K562 (cell line): ENCODE measurements at regions not wholly inside any gene's neighbourhood (a gene's known extent, or its start where the extent isn't known, plus 50 kb on each side); places are given as distances from the start of the nearest gene placed in this dataset.

ENCODE experiments used
- CBX2 ChIP-seq: fragments of 200-600 bp; sonication (generic); IDR thresholded peaks from one replicate; pipeline ENCODE4 v1.6.1; 2012; ENCODE audit warnings: mild to moderate bottlenecking, low read length, inconsistent platforms; ENCODE audit not compliant: insufficient read depth, poor library complexity, severe bottlenecking
- CHD4 ChIP-seq: fragments of 200-600 bp; sonication (generic); IDR thresholded peaks from 3 replicates; pipeline ENCODE4 v1.6.1; 2012; ENCODE audit warnings: low read depth, mild to moderate bottlenecking, mixed read lengths, low read length, inconsistent platforms; ENCODE audit not compliant: insufficient read depth, insufficient replicate concordance, poor library complexity, severe bottlenecking
- EZH2 ChIP-seq: IDR thresholded peaks from 2 replicates; pipeline ENCODE4 v1.6.1; 2012; ENCODE audit warnings: low read depth, mild to moderate bottlenecking, inconsistent platforms, low read length, borderline replicate concordance
- KAT2B ChIP-seq: IDR thresholded peaks from one replicate; pipeline ENCODE4 v1.6.1; 2012; ENCODE audit warnings: low read depth, mild to moderate bottlenecking, control low read depth, inconsistent platforms, low read length, moderate library complexity
- LARP7 ChIP-seq: fragments of 450-650 bp; IDR thresholded peaks from 2 replicates; pipeline ENCODE4 v1.6.1; 2016
- LEF1 ChIP-seq: fragments of 450-650 bp; IDR thresholded peaks from 2 replicates; pipeline ENCODE4 v1.6.1; 2016; ENCODE audit warnings: mild to moderate bottlenecking
- TAF1 ChIP-seq: IDR thresholded peaks from 2 replicates; pipeline ENCODE4 v1.6.1; 2011; ENCODE audit warnings: mild to moderate bottlenecking, low read length, moderate library complexity; ENCODE audit not compliant: insufficient read depth, control insufficient read depth, severe bottlenecking; ENCODE audit errors: extremely low read depth
- U2AF2 ChIP-seq: fragments of 200-400 bp; formaldehyde crosslinking; optimal IDR thresholded peaks from 2 replicates; pipeline ENCODE3; 2017; ENCODE audit warnings: low read depth, mild to moderate bottlenecking, low read length
- ZNF232 ChIP-seq: sonication (generic); formaldehyde crosslinking; IDR thresholded peaks from 2 replicates; pipeline ENCODE4 v1.8.0; 2022; ENCODE audit warnings: mild to moderate bottlenecking, missing genetic modification reagents
- TF ChIP-seq, protein P1 (sequence below), 3 experiments: IDR thresholded peaks in 2 of 3; conservative IDR thresholded peaks in 1 of 3; 2 replicates each; pipeline ENCODE4 v1.5.1; 2011 to 2012; ENCODE audit warnings: low read length in 3 of 3, mild to moderate bottlenecking in 3 of 3, control low read depth in 2 of 3, improper control_type of control experiment in 1 of 3, inconsistent platforms in 1 of 3, low read depth in 1 of 3, mixed read lengths in 1 of 3, moderate library complexity in 1 of 3; ENCODE audit not compliant: insufficient read depth in 2 of 3
- TF ChIP-seq, protein P2 (sequence below): fragments of 450-650 bp; formaldehyde crosslinking; IDR thresholded peaks from 2 replicates; pipeline ENCODE4 v1.4.0; 2020; ENCODE audit warnings: mild to moderate bottlenecking, mixed read lengths
- TF ChIP-seq, protein P3 (sequence below), 2 experiments: fragments of 450-650 bp in 1 of 2; sonication (generic) in 1 of 2; formaldehyde crosslinking in 1 of 2; IDR thresholded peaks; 2 replicates each; pipeline versions ENCODE4 v1.7.1 to v1.9.0; 2016 to 2022; ENCODE audit warnings: inconsistent platforms in 1 of 2, mild to moderate bottlenecking in 1 of 2, missing genetic modification reagents in 1 of 2
- TF ChIP-seq, protein P4 (sequence below): sonication (generic); formaldehyde crosslinking; IDR thresholded peaks from 2 replicates; pipeline ENCODE4 v1.9.0; 2022; ENCODE audit warnings: mild to moderate bottlenecking, missing genetic modification reagents

GRCh38 chr2:19810148-19810547 is 91.6 kb downstream of the TTC32 start:
- TF ChIP-seq CBX2: no peak
- TF ChIP-seq U2AF2: no peak
- no peak for TF ChIP-seq LARP7
- no peak for TF ChIP-seq ZNF232 (CRISPR knock-in tag)
- TF ChIP-seq, protein P1, sequence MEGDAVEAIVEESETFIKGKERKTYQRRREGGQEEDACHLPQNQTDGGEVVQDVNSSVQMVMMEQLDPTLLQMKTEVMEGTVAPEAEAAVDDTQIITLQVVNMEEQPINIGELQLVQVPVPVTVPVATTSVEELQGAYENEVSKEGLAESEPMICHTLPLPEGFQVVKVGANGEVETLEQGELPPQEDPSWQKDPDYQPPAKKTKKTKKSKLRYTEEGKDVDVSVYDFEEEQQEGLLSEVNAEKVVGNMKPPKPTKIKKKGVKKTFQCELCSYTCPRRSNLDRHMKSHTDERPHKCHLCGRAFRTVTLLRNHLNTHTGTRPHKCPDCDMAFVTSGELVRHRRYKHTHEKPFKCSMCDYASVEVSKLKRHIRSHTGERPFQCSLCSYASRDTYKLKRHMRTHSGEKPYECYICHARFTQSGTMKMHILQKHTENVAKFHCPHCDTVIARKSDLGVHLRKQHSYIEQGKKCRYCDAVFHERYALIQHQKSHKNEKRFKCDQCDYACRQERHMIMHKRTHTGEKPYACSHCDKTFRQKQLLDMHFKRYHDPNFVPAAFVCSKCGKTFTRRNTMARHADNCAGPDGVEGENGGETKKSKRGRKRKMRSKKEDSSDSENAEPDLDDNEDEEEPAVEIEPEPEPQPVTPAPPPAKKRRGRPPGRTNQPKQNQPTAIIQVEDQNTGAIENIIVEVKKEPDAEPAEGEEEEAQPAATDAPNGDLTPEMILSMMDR (IDR thresholded peaks at IDR 0.05 in 2 of 3, conservative IDR thresholded peaks at IDR 0.05 in 1 of 3; ENCODE audit: insufficient read depth in 2 of 3, low read depth in 1 of 3, low read length in 3 of 3): no peak
- TF ChIP-seq, protein P2, sequence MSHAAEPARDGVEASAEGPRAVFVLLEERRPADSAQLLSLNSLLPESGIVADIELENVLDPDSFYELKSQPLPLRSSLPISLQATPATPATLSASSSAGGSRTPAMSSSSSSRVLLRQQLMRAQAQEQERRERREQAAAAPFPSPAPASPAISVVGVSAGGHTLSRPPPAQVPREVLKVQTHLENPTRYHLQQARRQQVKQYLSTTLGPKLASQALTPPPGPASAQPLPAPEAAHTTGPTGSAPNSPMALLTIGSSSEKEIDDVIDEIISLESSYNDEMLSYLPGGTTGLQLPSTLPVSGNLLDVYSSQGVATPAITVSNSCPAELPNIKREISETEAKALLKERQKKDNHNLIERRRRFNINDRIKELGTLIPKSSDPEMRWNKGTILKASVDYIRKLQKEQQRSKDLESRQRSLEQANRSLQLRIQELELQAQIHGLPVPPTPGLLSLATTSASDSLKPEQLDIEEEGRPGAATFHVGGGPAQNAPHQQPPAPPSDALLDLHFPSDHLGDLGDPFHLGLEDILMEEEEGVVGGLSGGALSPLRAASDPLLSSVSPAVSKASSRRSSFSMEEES (CRISPR knock-in tag): no peak
- TF ChIP-seq, protein P3, sequence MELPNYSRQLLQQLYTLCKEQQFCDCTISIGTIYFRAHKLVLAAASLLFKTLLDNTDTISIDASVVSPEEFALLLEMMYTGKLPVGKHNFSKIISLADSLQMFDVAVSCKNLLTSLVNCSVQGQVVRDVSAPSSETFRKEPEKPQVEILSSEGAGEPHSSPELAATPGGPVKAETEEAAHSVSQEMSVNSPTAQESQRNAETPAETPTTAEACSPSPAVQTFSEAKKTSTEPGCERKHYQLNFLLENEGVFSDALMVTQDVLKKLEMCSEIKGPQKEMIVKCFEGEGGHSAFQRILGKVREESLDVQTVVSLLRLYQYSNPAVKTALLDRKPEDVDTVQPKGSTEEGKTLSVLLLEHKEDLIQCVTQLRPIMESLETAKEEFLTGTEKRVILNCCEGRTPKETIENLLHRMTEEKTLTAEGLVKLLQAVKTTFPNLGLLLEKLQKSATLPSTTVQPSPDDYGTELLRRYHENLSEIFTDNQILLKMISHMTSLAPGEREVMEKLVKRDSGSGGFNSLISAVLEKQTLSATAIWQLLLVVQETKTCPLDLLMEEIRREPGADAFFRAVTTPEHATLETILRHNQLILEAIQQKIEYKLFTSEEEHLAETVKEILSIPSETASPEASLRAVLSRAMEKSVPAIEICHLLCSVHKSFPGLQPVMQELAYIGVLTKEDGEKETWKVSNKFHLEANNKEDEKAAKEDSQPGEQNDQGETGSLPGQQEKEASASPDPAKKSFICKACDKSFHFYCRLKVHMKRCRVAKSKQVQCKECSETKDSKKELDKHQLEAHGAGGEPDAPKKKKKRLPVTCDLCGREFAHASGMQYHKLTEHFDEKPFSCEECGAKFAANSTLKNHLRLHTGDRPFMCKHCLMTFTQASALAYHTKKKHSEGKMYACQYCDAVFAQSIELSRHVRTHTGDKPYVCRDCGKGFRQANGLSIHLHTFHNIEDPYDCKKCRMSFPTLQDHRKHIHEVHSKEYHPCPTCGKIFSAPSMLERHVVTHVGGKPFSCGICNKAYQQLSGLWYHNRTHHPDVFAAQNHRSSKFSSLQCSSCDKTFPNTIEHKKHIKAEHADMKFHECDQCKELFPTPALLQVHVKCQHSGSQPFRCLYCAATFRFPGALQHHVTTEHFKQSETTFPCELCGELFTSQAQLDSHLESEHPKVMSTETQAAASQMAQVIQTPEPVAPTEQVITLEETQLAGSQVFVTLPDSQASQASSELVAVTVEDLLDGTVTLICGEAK (IDR thresholded peaks at IDR 0.05): no peak
- TF ChIP-seq, protein P3 (CRISPR knock-in tag; IDR thresholded peaks at IDR 0.05): no peak
- no peak for TF ChIP-seq KAT2B
- no peak for TF ChIP-seq TAF1
- TF ChIP-seq, protein P4, sequence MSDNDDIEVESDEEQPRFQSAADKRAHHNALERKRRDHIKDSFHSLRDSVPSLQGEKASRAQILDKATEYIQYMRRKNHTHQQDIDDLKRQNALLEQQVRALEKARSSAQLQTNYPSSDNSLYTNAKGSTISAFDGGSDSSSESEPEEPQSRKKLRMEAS (CRISPR knock-in tag): no peak
- no peak for TF ChIP-seq CHD4
- no peak for TF ChIP-seq EZH2
- TF ChIP-seq LEF1: no peak
